Stimulated activated naive CD8-positive, alpha-beta T cell treated with anti-CD3 and anti-CD28 coated beads, Interleukin-15, Interleukin-2, amounts not matched to agents 100 U/mL and 50 U/mL, for 24 hours (primary cell): ENCODE measurements at regions not wholly inside any gene's neighbourhood (a gene's known extent, or its start where the extent isn't known, plus 50 kb on each side); places are given as distances from the start of the nearest gene placed in this dataset.
"Not testable (repeated sequence)": the region's sequence is repeated elsewhere in the genome, so short reads cannot be mapped to it uniquely, and the experiment has no call there.

Experiments
- ATAC-seq: fragments of 150-1000 bp; cut with Tn5 transposase; one replicate; pipeline ENCODE4 v1.10.0; 2021
- DNase-seq: peaks from one replicate; pipeline ENCODE4 v3.0.0; 2021

- ATAC-seq (no peak), DNase-seq (peak; percentile 47)
Observed at GRCh38 chr7:142603870-142604448, 145.3 kb upstream of the PRSS1 start.

- no peak for ATAC-seq
- DNase-seq, result no peak
Observed at GRCh38 chr7:142602756-142603155, 146.5 kb upstream of the PRSS1 start.

GRCh38 chr7:142602183-142602582 lies 147.1 kb upstream of the PRSS1 start:
- DNase-seq, result no peak
- no peak for ATAC-seq

- DNase-seq, result no peak
- no peak for ATAC-seq
Observed at GRCh38 chr7:142598297-142598696, 151.0 kb upstream of the PRSS1 start.

GRCh38 chr7:142597547-142597946 lies 151.7 kb upstream of the PRSS1 start:
- no peak for DNase-seq
- no peak for ATAC-seq

GRCh38 chr7:142595816-142596516 lies 153.3 kb upstream of the PRSS1 start:
- ATAC-seq, result no peak

GRCh38 chr7:142594078-142594477 lies 155.2 kb upstream of the PRSS1 start:
- ATAC-seq (no peak), DNase-seq (no peak)

More at GRCh38 chr7:142595816-142596516, 153.3 kb upstream of the PRSS1 start:
- DNase-seq, result no peak

- ATAC-seq, result no peak
Observed at GRCh38 chr7:142593106-142593505, 156.2 kb upstream of the PRSS1 start.

GRCh38 chr7:142592664-142593063 lies 156.6 kb upstream of the PRSS1 start:
- no peak for ATAC-seq
- no peak for DNase-seq

More at GRCh38 chr7:142593106-142593505, 156.2 kb upstream of the PRSS1 start:
- no peak for DNase-seq

GRCh38 chr7:142592231-142592630 lies 157.0 kb upstream of the PRSS1 start:
- DNase-seq, result no peak
- no peak for ATAC-seq

- DNase-seq (no peak), ATAC-seq (no peak)
Observed at GRCh38 chr7:142590830-142591457, 158.3 kb upstream of the PRSS1 start.

- ATAC-seq (no peak), DNase-seq (no peak)
Observed at GRCh38 chr7:142590077-142590476, 159.2 kb upstream of the PRSS1 start.

GRCh38 chr7:142587578-142588191 lies 161.6 kb upstream of the PRSS1 start:
- DNase-seq (no peak), ATAC-seq (peak; percentile 68)

- ATAC-seq (no peak), DNase-seq (no peak)
Observed at GRCh38 chr7:142586611-142587010, 162.7 kb upstream of the PRSS1 start.

GRCh38 chr7:142585425-142585824 lies 163.8 kb upstream of the PRSS1 start:
- DNase-seq (no peak), ATAC-seq (no peak)

GRCh38 chr7:142584765-142585164 lies 164.5 kb upstream of the PRSS1 start:
- DNase-seq, result no peak
- ATAC-seq, result no peak

- DNase-seq (peak; percentile 25), ATAC-seq (peak; percentile 80)
Observed at GRCh38 chr7:142583446-142583845, 165.8 kb upstream of the PRSS1 start.

GRCh38 chr7:142582351-142582750 lies 166.9 kb upstream of the PRSS1 start:
- no peak for ATAC-seq

GRCh38 chr7:142581341-142581740 lies 167.9 kb upstream of the PRSS1 start:
- ATAC-seq, result peak; percentile 67
- DNase-seq, result peak; percentile 27

More at GRCh38 chr7:142582351-142582750, 166.9 kb upstream of the PRSS1 start:
- DNase-seq, result no peak

- ATAC-seq (peak; percentile 17), DNase-seq (no peak)
Observed at GRCh38 chr7:142579946-142580345, 169.3 kb upstream of the PRSS1 start.

- ATAC-seq, DNase-seq: not testable (repeated sequence)
Observed at GRCh38 chr7:142575351-142575750, 173.9 kb upstream of the PRSS1 start.

GRCh38 chr7:142571581-142571980 lies 177.7 kb upstream of the PRSS1 start:
- DNase-seq, result no peak
- ATAC-seq, result no peak

- DNase-seq (no peak), ATAC-seq (no peak)
Observed at GRCh38 chr7:142569851-142570250, 179.4 kb upstream of the PRSS1 start.
